Stimulated activated CD4-positive, alpha-beta T cell treated with anti-CD3 and anti-CD28 coated beads, Interleukin-4, amount 100 ng/mL, for 4 hours (primary cell): ENCODE measurements at regions not wholly inside any gene's neighbourhood (a gene's known extent, or its start where the extent isn't known, plus 50 kb on each side); places are given as distances from the start of the nearest gene placed in this dataset.

Experiments used
- DNase-seq, 2 experiments: peaks; one replicate each; pipeline ENCODE4 v3.0.0-alpha.2; 2020

GRCh38 chr14:97539884-97540283 is 742.7 kb downstream of the VRK1 start:
- no peak for DNase-seq

GRCh38 chr14:97543221-97543620 is 746.0 kb downstream of the VRK1 start:
- DNase-seq: no peak

- no peak for DNase-seq
These were observed 746.6 kb downstream of the VRK1 start for GRCh38 chr14:97543816-97544215.

DNA sequence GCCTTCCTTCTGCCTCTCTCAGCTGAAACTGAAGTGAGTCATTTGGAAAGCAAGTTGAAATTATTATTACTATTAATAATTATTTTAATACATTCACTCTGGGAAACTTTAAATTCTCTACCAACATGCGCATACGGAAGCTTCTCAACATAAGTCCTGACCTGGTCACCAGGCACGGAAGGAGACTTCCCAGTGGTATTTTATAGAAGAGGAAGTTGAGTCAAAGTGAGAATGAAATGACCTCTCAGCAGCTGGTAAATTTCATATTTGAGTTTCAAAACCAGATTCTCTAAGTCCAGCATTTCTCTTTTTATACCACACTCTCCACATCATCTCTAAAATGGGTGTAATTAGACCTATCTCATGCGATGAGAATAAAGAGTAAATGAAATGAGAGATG is 747.4 kb downstream of the VRK1 start:
- no peak for DNase-seq

DNA sequence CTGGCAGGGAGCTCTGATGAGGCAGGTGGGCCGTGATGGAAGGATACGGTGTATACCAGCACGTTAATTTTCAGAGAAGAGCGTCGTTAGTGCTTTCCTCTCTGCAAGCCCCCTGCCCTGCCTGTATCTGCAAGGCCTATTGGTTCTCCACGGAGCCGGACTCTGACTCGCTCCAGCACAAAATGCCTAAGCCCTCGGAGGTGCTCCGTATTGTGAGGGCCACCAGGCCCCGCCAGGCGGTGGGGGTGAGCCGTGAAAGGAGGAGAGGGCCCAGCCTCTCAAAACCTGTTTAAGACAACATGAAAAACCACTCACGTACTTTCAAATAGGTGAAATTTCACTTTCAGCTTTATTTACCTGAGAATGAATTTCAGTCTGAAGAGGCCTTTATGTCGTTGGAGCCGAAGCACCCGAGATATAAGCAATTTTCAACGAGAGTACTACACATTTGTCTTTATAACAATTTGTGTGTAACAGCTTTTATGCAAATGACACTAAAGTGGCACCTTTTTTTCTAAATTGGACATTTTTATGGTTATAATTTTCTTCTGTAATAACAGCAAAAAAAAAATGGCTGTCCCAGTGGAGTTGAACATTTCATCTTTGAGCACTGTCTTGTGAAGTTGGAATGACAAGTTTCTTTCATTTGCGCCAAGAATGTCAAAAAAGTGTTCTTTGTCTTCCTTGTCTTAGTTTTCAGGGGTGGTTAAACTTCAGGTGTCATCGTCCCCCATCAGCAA is 749.5 kb downstream of the VRK1 start:
- DNase-seq: no peak

DNA sequence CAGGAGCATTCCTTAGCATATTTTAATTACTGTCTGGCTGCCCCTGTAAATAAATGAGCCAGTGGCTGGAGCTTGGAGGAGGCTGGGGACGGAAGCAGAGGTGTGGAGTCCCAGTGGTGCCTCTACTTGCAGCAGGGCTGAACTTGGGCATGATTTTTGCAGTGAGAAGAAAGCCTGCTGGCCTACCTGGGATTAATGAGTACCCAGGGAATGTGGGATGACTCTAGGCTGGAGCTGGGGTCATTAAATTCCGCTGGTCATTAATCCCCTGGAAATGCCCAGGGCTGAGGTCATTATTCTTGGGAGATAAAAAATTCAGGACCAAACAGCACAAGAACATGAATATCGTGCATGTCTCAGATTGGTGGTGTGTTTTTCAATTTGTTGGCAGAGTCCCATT is 753.3 kb downstream of the VRK1 start:
- DNase-seq: no peak

DNA sequence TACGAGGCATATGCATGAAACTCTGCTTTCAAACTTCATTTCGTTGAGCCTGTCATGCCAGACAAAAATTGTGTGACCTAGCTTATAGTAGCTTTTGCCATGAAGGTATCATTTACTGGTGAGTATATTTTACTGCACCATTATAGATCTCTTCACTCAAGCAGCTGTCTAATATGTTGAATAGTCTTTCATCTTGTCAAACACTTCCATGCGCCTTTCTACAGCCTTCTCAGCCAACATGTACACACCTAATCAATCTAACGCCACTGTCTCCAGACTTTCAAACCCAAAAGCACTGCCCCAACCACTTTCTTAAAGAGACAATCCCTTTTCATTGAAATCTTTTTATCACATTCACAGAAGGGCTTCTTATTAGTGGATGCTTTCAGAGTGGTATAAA is 757.4 kb downstream of the VRK1 start:
- no peak for DNase-seq

GRCh38 chr14:97564334-97564733 is 767.2 kb downstream of the VRK1 start:
- DNase-seq: no peak

DNA sequence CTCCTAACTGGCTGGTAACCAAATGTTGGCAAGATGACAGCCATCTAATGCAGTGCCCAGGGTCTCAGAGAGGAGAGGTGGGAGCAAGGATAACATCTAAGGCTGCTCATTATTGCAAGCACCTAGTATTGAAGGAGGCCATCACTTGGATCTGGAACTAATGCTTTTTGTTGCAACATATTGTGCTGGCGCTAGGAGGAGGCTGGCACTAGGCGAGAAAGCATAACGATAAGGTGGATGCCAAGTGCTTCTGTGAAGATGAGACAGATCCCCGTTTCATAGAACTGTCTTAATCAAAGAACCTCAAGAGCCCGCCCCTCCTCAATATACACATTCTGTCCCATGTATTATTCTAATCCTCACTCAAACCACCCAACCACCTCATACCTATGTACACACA is 774.0 kb downstream of the VRK1 start:
- DNase-seq: no peak

DNA sequence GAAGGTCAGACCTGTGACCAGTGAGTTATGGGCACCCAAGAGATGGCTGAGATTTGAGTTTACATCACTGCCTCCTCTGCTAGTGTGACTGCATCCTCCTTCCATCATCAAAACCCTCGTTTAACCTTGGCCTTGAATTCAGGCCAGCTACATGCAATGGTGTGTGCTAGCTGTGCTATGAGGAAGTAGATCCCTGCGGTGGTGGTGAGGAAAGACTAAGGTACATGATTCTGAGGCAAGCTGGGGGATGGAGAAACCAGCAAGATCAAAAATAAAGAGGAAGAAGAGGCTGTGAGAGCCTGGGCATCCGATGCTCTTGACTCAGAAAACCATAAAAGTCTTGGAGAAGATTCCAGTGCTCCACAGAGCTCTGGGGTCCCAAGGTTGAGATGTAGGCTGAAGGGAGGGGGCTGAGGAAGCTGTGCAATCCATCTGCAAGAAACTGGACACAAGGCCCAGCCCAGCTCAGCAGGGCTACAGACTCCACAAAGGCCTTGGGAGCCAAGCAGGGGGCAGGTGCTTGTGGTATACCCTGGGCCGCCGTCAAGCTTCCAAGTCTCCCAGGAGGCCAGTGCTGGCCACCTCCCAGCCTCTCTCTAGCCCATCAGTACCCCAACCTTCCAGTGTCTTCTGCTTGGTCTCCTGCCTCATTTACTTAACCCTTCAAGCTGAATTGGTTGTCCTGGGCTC is 774.8 kb downstream of the VRK1 start:
- DNase-seq: no peak

GRCh38 chr14:97572583-97573458 is 775.6 kb downstream of the VRK1 start:
- no peak for DNase-seq

GRCh38 chr14:97575677-97576076 is 778.5 kb downstream of the VRK1 start:
- DNase-seq: no peak

GRCh38 chr14:97578982-97579548 is 781.9 kb downstream of the VRK1 start:
- no peak for DNase-seq

DNA sequence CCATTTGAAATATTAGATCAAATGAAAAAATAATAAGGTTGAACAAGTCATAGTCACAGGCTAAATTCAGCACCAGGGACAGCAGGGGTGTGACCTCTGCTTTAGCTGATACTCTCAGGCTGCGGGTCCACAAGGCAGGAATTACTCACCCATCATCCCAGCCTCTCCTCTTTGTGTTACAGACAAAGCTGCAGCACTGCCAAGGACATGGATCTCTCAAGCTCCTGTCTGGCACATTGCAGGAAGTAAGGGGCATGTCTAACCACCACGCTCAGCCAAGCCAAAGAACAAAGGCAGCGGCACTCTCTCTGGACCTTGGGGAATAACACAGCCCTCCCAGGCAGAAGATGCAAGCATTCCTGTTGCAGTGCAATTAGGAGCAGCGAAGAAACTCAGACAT is 783.8 kb downstream of the VRK1 start:
- no peak for DNase-seq

GRCh38 chr14:97582022-97582421 is 784.8 kb downstream of the VRK1 start:
- no peak for DNase-seq

- no peak for DNase-seq
These were observed 787.3 kb downstream of the VRK1 start for GRCh38 chr14:97584528-97584927.

GRCh38 chr14:97592341-97592980 is 795.3 kb downstream of the VRK1 start:
- no peak for DNase-seq

DNA sequence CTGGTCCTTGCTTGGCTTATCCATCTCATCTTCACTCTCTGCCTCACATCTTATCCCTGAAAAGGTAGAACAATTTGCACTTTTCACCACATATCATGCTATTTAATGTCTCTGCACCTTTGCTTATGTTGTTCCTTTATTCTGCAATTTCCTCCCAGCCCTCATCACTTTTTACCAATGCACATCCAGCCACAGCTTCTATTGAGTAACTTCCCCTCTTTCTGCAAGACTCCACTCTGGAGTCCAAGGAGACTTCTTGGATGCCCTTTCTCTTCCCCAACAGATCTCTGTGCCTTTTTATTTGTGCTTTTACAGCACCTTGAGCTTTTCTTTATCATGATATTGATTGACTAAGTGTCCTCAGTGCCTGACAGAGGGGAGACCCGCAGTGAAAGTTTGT is 797.1 kb downstream of the VRK1 start:
- DNase-seq: no peak

DNA sequence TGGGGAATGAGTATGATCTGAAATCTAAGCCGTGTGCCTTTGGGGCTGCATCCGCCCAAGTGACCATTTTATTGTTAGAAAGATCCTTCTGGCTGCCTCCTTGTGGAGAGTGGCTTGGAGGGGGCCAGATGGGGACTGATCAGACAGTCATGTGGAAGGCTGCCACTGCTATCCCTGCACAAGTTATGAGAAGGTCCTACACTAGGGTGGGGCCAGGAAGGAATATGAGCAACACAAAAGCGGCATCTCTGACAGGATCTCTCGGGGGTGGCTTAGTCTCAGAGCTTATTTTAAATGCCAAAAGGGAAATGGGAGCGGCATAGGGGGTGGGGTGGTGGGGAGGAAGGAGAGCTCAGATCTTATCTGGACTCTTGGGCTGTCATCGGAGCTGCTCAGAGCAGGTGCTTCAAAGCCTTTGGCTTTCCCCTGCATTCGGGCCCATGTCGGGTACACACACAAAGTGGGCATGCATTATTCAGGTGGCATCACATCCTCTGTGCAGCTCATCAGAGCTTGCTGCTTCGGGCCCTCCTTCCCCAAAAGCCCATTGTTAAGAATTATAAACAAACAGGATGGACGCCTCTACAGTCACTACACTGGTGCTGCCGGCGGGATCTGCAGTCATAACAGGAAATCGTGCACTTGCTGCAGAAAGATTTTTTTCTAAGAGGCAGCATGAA is 805.4 kb downstream of the VRK1 start:
- DNase-seq: peak; percentile 8 to 57

DNA sequence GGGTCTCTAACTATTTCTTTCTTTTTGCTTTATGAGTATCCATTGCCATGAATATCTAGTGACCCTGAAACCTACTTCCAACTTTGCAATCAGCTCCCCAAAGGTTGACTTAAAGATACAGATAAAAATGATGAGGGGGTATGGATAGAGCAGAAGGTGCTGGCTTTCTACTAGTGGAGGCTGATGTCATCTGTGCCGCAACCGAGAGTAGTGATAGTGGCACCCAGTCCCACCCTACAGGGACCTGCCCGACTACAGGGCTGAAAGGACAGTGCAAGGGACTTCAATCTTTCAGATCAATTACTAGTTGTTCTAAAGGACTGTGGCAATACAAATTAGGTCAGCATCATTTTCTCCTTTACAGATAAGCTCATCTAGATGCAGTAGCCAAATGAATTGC is 806.0 kb downstream of the VRK1 start:
- DNase-seq: no peak

DNA sequence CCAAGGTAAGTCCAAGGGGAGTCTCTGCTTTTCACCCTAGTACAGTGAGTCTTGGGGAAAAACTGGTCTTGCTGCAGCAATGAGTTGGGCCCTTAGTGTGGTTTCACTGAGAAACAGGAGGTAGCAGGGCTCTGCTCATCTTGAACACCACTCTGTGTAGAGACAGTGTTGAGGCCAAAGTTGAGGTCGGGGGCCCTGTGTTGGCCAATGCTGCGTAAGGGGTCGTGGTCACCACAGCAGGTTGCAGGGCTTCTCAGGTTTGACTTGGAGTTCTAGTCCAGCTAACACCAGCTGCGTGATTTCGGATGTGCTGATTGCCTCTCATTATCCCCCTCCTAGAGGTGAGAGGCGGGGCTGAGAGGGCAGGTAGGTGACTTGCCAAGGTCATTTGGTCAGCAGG is 807.5 kb downstream of the VRK1 start:
- no peak for DNase-seq

GRCh38 chr14:97618401-97618800 is 821.2 kb downstream of the VRK1 start:
- DNase-seq: no peak
